ENCODE measurements at regions not wholly inside any gene's neighbourhood (a gene's known extent, or its start where the extent isn't known, plus 50 kb on each side); places are given as distances from the start of the nearest gene placed in this dataset.

DNA sequence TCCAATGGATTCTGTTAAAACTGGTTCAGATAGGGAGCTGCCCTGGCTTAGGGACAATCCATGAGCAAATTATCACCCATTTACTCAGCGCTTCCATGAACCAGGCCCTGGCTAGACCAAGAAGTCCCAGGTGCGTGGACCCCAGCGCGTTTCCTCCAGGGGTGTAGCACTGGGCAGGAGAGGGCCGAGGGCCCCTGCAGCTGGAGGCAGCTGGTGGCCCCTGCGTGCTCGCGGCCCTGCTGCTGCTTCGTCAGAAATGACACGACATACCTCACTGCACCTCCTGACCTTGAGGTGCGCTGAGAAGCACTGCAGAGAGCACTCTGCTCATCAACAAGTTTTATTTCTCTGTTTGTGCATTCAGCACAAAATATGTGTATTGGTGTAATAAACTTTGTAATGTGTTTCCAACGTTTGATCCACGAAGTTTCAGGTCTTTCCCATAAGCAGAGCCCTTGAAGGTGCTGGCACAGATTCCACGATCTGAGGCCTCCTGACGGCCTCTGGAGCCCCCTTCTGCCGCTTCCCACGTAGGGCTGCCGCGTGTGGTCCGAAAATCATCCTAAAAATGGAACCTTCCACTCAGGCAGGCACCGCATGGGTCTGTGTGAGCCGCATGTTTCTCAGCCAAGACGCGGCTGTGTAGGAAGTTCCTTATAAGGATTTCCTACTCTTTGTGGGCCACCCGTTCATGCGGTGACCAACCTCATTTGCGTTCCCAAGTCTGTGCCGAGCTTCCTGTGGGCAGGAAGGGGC lies 50.8 kb upstream of the ZCCHC14 start:
- H3K27ac Mint-ChIP-seq: no peak overlapping the region
- H3K27me3 Mint-ChIP-seq (ENCODE audit: low read depth, poor library complexity): peaks cover 3% of the 10 kb centered on the region
- H3K9me3 Mint-ChIP-seq: peaks cover 18% of the 10 kb centered on the region
- H3K36me3 Mint-ChIP-seq (ENCODE audit: low read depth): no peaks in the 10 kb centered on the region
- DNase-seq: no peak
- H3K4me3 Mint-ChIP-seq: no peak overlapping the region
- TF ChIP-seq CTCF (IDR thresholded peaks at IDR 0.05): no peak
- peaks cover 48% of the 10 kb centered on the region for H3K4me1 Mint-ChIP-seq

DNA sequence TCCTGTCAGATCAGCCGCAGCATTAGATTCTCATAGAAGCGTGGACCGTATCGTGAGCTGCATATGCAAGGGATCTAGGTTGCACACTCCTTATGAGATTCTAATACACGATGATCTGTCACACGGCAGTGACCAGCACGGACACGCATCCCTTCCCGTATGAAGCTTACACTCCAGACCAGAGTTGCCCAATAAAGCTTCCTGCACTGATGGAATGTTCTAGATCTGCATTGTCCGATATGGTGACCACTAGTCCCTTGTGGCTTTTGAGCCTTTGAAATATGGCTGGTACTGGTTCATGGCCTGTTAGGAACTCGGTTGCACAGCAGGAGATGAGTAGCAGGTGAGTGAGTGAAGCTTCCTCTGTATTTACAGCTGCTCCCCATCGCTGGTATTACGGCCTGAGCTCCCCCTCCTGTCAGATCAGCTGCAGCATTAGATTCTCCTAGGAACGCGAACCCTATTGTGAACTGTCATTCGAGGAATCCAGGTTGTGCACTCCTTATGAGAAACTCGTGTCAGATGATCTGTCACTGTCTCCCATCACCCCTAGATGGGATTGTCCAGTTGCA lies 49.8 kb upstream of the ZCCHC14 start:
- Mint-ChIP-seq H3K27ac (no peak overlapping the region), H3K4me1 (peaks cover 54% of the 10 kb centered on the region), H3K9me3 (peaks cover 18% of the 10 kb centered on the region), H3K27me3 (ENCODE audit: low read depth, poor library complexity) (peaks cover 9% of the 10 kb centered on the region), H3K36me3 (ENCODE audit: low read depth) (no peaks in the 10 kb centered on the region), H3K4me3 (no peak overlapping the region)
- no peak for TF ChIP-seq CTCF (IDR thresholded peaks at IDR 0.05)
- DNase-seq: no peak

All from nephron progenitor cell (in vitro differentiated cells).